ENCODE measurements at regions not wholly inside any gene's neighbourhood (a gene's known extent, or its start where the extent isn't known, plus 50 kb on each side); places are given as distances from the start of the nearest gene placed in this dataset.

GRCh38 chr9:26516773-26517343, 375.7 kb downstream of the CAAP1 start:
- TF ChIP-seq CTCF (IDR thresholded peaks at IDR 0.05) (no peak), POLR2A (IDR thresholded peaks at IDR 0.05) (no peak)

All from testis (tissue), 2 donors.